K562 (cell line): ENCODE measurements at regions not wholly inside any gene's neighbourhood (a gene's known extent, or its start where the extent isn't known, plus 50 kb on each side); places are given as distances from the start of the nearest gene placed in this dataset.

Source experiments
- ATAC-seq: fragments of 200-7000 bp; cut with Tn5 transposase; 3 replicates; pipeline ENCODE4 v1.9.1; 2020; ENCODE audit warnings: moderate library complexity
- BruUV-seq: library from RNA; stranded (reverse); fragments of 400-500 nt; replicated peaks from 2 replicates; lab custom pipeline; 2021; lab: Mats Ljungman, UMichigan
- CTCF ChIA-PET: fragments of 300-600 bp; formaldehyde crosslinking; extraction: SDS; loops from one replicate; lab custom pipeline; 2021; ENCODE audit warnings: low intra/inter-chr PET ratio; lab: Yijun Ruan, JAX
- POLR2A ChIA-PET: fragments of 300-600, 350-650 bp; sonication (Branson Sonifier 250); formaldehyde crosslinking; extraction: SDS; loops from one replicate; lab custom pipeline; 2021; ENCODE audit warnings: antibody characterized with exemption, inconsistent platforms; lab: Yijun Ruan, JAX
- DNase-seq, 4 experiments: peaks; one replicate each; pipeline versions ENCODE4 v3.0.0 to v3.0.0-alpha.2; 2011 to 2018; ENCODE audit warnings: low spot score in 3 of 4, mixed read lengths in 3 of 4; ENCODE audit errors: extremely low read depth in 1 of 4
- FAIRE-seq: peaks from 2 replicates; lab custom pipeline; 2011; peaks lifted over from hg19 to GRCh38; lab: Jason Lieb, UNC
- H2AFZ ChIP-seq: 2 replicates; pipeline ENCODE4 v1.6.0; 2011; ENCODE audit warnings: low read depth, low read length, control low read depth, inconsistent platforms
- H3K27ac ChIP-seq: fragments of 200-600 bp; 3 replicates; pipeline ENCODE4 v1.8.0; 2011; ENCODE audit warnings: low read depth, mild to moderate bottlenecking, control low read depth, inconsistent platforms, low read length, moderate library complexity, mixed read lengths; ENCODE audit errors: extremely low read depth
- H3K27me3 ChIP-seq, 2 experiments: fragments of 300-600 bp in 1 of 2; 2 replicates in 1 of 2; 3 replicates in 1 of 2; pipeline versions ENCODE4 v1.6.0 to v1.8.0; 2011; ENCODE audit warnings: inconsistent platforms in 2 of 2, low read length in 2 of 2, mild to moderate bottlenecking in 1 of 2, mixed read lengths in 1 of 2, moderate library complexity in 1 of 2; ENCODE audit not compliant: control insufficient read depth in 2 of 2, insufficient read depth in 2 of 2
- H3K36me3 ChIP-seq: fragments of 300-600 bp; 3 replicates; pipeline ENCODE4 v1.8.0; 2011; ENCODE audit warnings: mild to moderate bottlenecking, low read length, inconsistent platforms; ENCODE audit not compliant: control insufficient read depth, insufficient read depth
- H3K4me1 ChIP-seq, 2 experiments: fragments of 200-600 bp in 1 of 2; replicated peaks in 1 of 2; 2 replicates in 1 of 2; 3 replicates in 1 of 2; pipeline versions ENCODE4 v1.5.1 to v1.8.0; 2011; ENCODE audit warnings: inconsistent platforms in 2 of 2, low read length in 2 of 2, mild to moderate bottlenecking in 1 of 2, mixed read lengths in 1 of 2, moderate library complexity in 1 of 2; ENCODE audit not compliant: control insufficient read depth in 2 of 2, insufficient read depth in 2 of 2
- H3K4me2 ChIP-seq: 2 replicates; pipeline ENCODE4 v1.6.1; 2011; ENCODE audit warnings: low read length, control low read depth, inconsistent platforms, mixed read lengths; ENCODE audit not compliant: insufficient read depth
- H3K4me3 ChIP-seq: fragments of 200-600 bp; sonication (generic), shearing (Covaris generic); 2 replicates; pipeline ENCODE4 v1.5.1; 2016; ENCODE audit warnings: control low read depth, inconsistent platforms
- H3K79me2 ChIP-seq: fragments of 200-600 bp; 3 replicates; pipeline ENCODE4 v1.8.0; 2011; ENCODE audit warnings: low read length, inconsistent platforms; ENCODE audit not compliant: control insufficient read depth, insufficient read depth
- H3K9ac ChIP-seq, 2 experiments: 2 replicates each; pipeline versions ENCODE4 v1.6.0 to v1.6.1; 2011; ENCODE audit warnings: low read depth in 2 of 2, low read length in 2 of 2, control low read depth in 1 of 2, inconsistent platforms in 1 of 2, mild to moderate bottlenecking in 1 of 2, mixed read lengths in 1 of 2; ENCODE audit not compliant: insufficient read depth in 1 of 2
- H3K9me1 ChIP-seq: one replicate; pipeline ENCODE4 v1.6.0; 2011; ENCODE audit warnings: inconsistent platforms, mild to moderate bottlenecking, low read length, moderate library complexity; ENCODE audit not compliant: control insufficient read depth, insufficient read depth
- H3K9me3 ChIP-seq: replicated peaks from 2 replicates; pipeline ENCODE4 v1.5.1; 2011; ENCODE audit warnings: low read depth, low read length, inconsistent platforms; ENCODE audit not compliant: control insufficient read depth, insufficient read depth
- H4K20me1 ChIP-seq: replicated peaks from 2 replicates; pipeline ENCODE4 v1.6.1; 2011; ENCODE audit warnings: low read length, inconsistent platforms, mixed read lengths; ENCODE audit not compliant: control insufficient read depth, insufficient read depth
- MGA ChIP-seq: fragments of 450-650 bp; IDR thresholded peaks from 2 replicates; pipeline ENCODE4 v1.6.1; 2016; ENCODE audit warnings: mild to moderate bottlenecking, moderate library complexity
- RAD21 ChIP-seq, 2 experiments: fragments of 250-450 bp in 1 of 2; fragments of 450-650 bp in 1 of 2; sonication (Bioruptor Pico) in 1 of 2; formaldehyde crosslinking in 1 of 2; IDR thresholded peaks in 1 of 2; conservative IDR thresholded peaks in 1 of 2; 2 replicates each; pipeline versions ENCODE4 v1.4.0 to v1.8.0; 2020 to 2022; ENCODE audit warnings: mild to moderate bottlenecking in 2 of 2, moderate library complexity in 1 of 2
- RBM22 ChIP-seq: fragments of 200-400 bp; formaldehyde crosslinking; IDR thresholded peaks from 2 replicates; pipeline ENCODE4 v1.6.1; 2018; ENCODE audit warnings: low read length, low read depth; ENCODE audit not compliant: poor library complexity, severe bottlenecking
- RCOR1 ChIP-seq, 2 experiments: IDR thresholded peaks; 2 replicates each; pipeline ENCODE4 v1.6.1; 2012; ENCODE audit warnings: low read depth in 2 of 2, low read length in 2 of 2, borderline replicate concordance in 1 of 2, improper control_type of control experiment in 1 of 2
- TEAD4 ChIP-seq, 2 experiments: sonication (generic) in 1 of 2; formaldehyde crosslinking in 1 of 2; IDR thresholded peaks; 2 replicates each; pipeline versions ENCODE4 v1.6.1 to v1.8.0; 2012 to 2022; ENCODE audit warnings: borderline replicate concordance in 1 of 2, inconsistent platforms in 1 of 2, low read length in 1 of 2, mild to moderate bottlenecking in 1 of 2, missing genetic modification reagents in 1 of 2
- ZBTB2 ChIP-seq: fragments of 450-650 bp; IDR thresholded peaks from 2 replicates; pipeline ENCODE4 v1.6.1; 2016; ENCODE audit warnings: antibody characterized with exemption
- ZNF133 ChIP-seq: fragments of 250-450 bp; sonication (Bioruptor Pico); IDR thresholded peaks from 2 replicates; pipeline ENCODE4 v1.4.0; 2020; ENCODE audit warnings: mild to moderate bottlenecking
- ZNF282 ChIP-seq: sonication (generic); formaldehyde crosslinking; IDR thresholded peaks from 2 replicates; pipeline ENCODE4 v1.8.1; 2023; ENCODE audit warnings: missing genetic modification reagents
- ZNF76 ChIP-seq: fragments of 250-450 bp; sonication (Bioruptor Pico); IDR thresholded peaks from 2 replicates; pipeline ENCODE4 v1.4.0; 2020; ENCODE audit warnings: mild to moderate bottlenecking, moderate library complexity, borderline replicate concordance
- ZNF780A ChIP-seq: fragments of 250-450 bp; sonication (Bioruptor Pico); IDR thresholded peaks from 2 replicates; pipeline ENCODE4 v1.5.0; 2021; ENCODE audit warnings: mild to moderate bottlenecking
- WGBS: fragments of 100-300 bp; shearing (Covaris generic); methylation state at CpG from one replicate; pipeline ENCODE4 v1.1.6; 2016; ENCODE audit warnings: low coverage, mixed read lengths; ENCODE audit not compliant: insufficient coverage; ENCODE audit errors: missing lambda C conversion rate; 5-methylcytosine and 5-hydroxymethylcytosine counted together
- in situ Hi-C: fragments of 300-500 bp; cut with MboI; formaldehyde crosslinking; loops from 4 replicates; pipeline ENCODE4 v1.15.0; 2018; ENCODE audit warnings: inconsistent platforms, mixed read lengths
- intact Hi-C: fragments of 100-400 bp; cut with micrococcal nuclease; formaldehyde crosslinking; loops from 2 replicates; pipeline ENCODE4 v1.14.2; 2022

- in situ Hi-C loops: no loop called here
- no peak for DNase-seq
- TF ChIP-seq RBM22 (no peak), RAD21 (CRISPR knock-in tag; conservative IDR thresholded peaks at IDR 0.05 in 1 of 2, IDR thresholded peaks at IDR 0.05 in 1 of 2) (no peak), ZNF133 (CRISPR knock-in tag) (no peak), ZNF780A (CRISPR knock-in tag) (no peak), RCOR1 (IDR thresholded peaks at IDR 0.05; ENCODE audit: borderline replicate concordance in 1 of 2, low read depth in 2 of 2, low read length in 2 of 2) (no peak), TEAD4 (IDR thresholded peaks at IDR 0.05; ENCODE audit: low read length) (no peak), TEAD4 (CRISPR knock-in tag; IDR thresholded peaks at IDR 0.05; ENCODE audit: borderline replicate concordance) (no peak), ZNF76 (CRISPR knock-in tag) (no peak), ZNF282 (no peak), MGA (no peak), ZBTB2 (no peak)
These were observed 54.9 kb upstream of the LDLRAD3 start for GRCh38 chr11:35888961-35889360.

More at GRCh38 chr11:35888961-35889360, 54.9 kb upstream of the LDLRAD3 start:
- Histone ChIP-seq H3K9me3 (no peaks in the 10 kb centered on the region), H3K36me3 (no peaks in the 10 kb centered on the region), H3K27me3 (peaks cover 5 to 19% of the 10 kb centered on the region in 2 experiments), H2AFZ (no peak overlapping the region), H4K20me1 (no peaks in the 10 kb centered on the region), H3K4me2 (no peak overlapping the region), H3K4me1 (no peaks in the 10 kb centered on the region), H3K27ac (no peak overlapping the region), H3K79me2 (no peaks in the 10 kb centered on the region), H3K9ac (no peak overlapping the region), H3K9me1 (no peaks in the 10 kb centered on the region), H3K4me3 (no peak overlapping the region)
- no peak for ATAC-seq
- POLR2A ChIA-PET: no interaction called here
- FAIRE-seq: no peak
- intact Hi-C loops: no loop called here
- no TSS peak for BruUV-seq
- CTCF ChIA-PET: no interaction called here
- 0% methylated on average over 3 of the region's 3 CpGs for WGBS
